Natural killer cell (primary cell): ENCODE measurements at regions not wholly inside any gene's neighbourhood (a gene's known extent, or its start where the extent isn't known, plus 50 kb on each side); places are given as distances from the start of the nearest gene placed in this dataset.

ENCODE experiments used
- ATAC-seq, 3 donors: fragments of 150-1000 bp in 2 of 3; fragments of 200-7000 bp in 1 of 3; cut with Tn5 transposase; 1 replicate in 1 of 3; 2 replicates in 2 of 3; pipeline ENCODE4 v1.10.0; 2021; ENCODE audit warnings: mild to moderate bottlenecking in 2 of 3, moderate library complexity in 2 of 3
- DNase-seq, 2 donors: peaks; one replicate each; pipeline versions ENCODE4 v3.0.0 to v3.0.0-alpha.2; 2013 to 2021; ENCODE audit warnings: mixed read lengths in 1 of 2
- H3K27ac ChIP-seq: one replicate; pipeline ENCODE4 v1.5.1; 2013; ENCODE audit warnings: mild to moderate bottlenecking, low read length
- H3K27me3 ChIP-seq: one replicate; pipeline ENCODE4 v1.6.1; 2013; ENCODE audit warnings: low read length; ENCODE audit not compliant: control insufficient read depth, insufficient read depth
- H3K36me3 ChIP-seq: one replicate; pipeline ENCODE4 v1.6.1; 2013; ENCODE audit warnings: low read length; ENCODE audit not compliant: control insufficient read depth, insufficient read depth
- H3K4me1 ChIP-seq: one replicate; pipeline ENCODE4 v1.6.1; 2013; ENCODE audit warnings: low read length; ENCODE audit not compliant: control insufficient read depth, insufficient read depth
- H3K4me3 ChIP-seq: one replicate; pipeline ENCODE4 v1.5.1; 2013; ENCODE audit warnings: low read length
- H3K9me3 ChIP-seq: one replicate; pipeline ENCODE4 v1.6.1; 2013; ENCODE audit warnings: low read length; ENCODE audit not compliant: control insufficient read depth, insufficient read depth
- H3K27ac Mint-ChIP-seq, 2 donors: one replicate each; pipeline ENCODE4 v1.8.0; 2022; ENCODE audit warnings: mild to moderate bottlenecking in 2 of 2, mixed read lengths in 2 of 2, moderate library complexity in 1 of 2
- H3K27me3 Mint-ChIP-seq, 2 donors: one replicate each; pipeline ENCODE4 v1.8.0; 2022; ENCODE audit warnings: low read depth in 2 of 2, mixed read lengths in 2 of 2
- H3K36me3 Mint-ChIP-seq: one replicate; pipeline ENCODE4 v1.8.0; 2022; ENCODE audit warnings: mixed read lengths
- H3K4me1 Mint-ChIP-seq, 2 donors: one replicate each; pipeline ENCODE4 v1.8.0; 2022; ENCODE audit warnings: mixed read lengths in 2 of 2
- H3K4me3 Mint-ChIP-seq: one replicate; pipeline ENCODE4 v1.8.0; 2022; ENCODE audit warnings: mild to moderate bottlenecking, moderate library complexity, mixed read lengths
- H3K9me3 Mint-ChIP-seq, 2 donors: one replicate each; pipeline ENCODE4 v1.8.0; 2022; ENCODE audit warnings: mixed read lengths in 2 of 2
- WGBS: methylation state at CpG from one replicate; pipeline ENCODE4 v1.1.7; 2013; ENCODE audit warnings: missing lambda C conversion rate; ENCODE audit not compliant: insufficient coverage; 5-methylcytosine and 5-hydroxymethylcytosine counted together
- intact Hi-C: fragments of 100-400 bp; cut with micrococcal nuclease; formaldehyde crosslinking; loops from one replicate; pipeline ENCODE4 v1.14.2; 2022
- TF ChIP-seq, protein P1 (sequence below): fragments of 200-600 bp; IDR thresholded peaks from one replicate; pipeline ENCODE4 v1.8.0; 2022; ENCODE audit warnings: antibody characterized with exemption

DNA sequence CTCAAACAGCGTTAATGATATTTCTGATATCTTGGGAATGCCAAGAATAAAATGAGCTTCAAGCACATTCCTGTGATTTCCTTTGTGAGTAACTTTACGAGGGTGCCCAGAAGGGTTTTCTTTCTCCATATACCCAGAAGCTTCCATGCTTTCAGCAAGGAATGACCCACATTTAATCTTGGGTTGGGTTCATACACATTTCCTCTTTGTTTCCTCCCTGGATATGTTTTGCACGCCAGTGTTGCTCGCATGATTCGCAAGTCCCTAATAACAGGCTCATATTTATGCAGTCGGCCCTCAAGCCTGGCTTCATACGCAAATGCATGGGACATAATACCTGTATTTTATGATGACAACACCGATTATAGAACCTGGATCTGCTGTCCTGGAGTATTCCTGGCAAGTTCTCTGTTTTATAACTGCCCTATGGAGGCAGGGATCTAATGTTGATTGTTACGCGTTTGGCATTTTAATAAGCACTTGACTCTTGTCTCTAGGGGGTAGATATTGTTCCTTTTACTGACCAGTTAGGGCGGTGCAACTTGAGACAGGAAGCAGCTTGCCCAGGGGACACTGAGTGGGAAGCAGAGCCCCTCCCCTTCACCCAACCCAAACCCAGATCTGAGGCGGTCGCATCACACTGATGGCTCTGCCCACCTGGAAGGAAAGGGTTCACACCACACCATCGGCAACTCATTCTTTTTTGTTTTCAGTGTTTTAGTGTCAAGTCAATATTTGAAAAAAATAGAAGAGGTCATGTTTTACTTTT, 220.4 kb upstream of the SOX1 start:
- no peaks in the 10 kb centered on the region for H3K4me1 Mint-ChIP-seq
- H3K36me3 Mint-ChIP-seq: no peaks in the 10 kb centered on the region
- Histone ChIP-seq H3K4me1 (no peaks in the 10 kb centered on the region), H3K9me3 (no peaks in the 10 kb centered on the region), H3K36me3 (no peaks in the 10 kb centered on the region), H3K27me3 (no peaks in the 10 kb centered on the region), H3K4me3 (no peak overlapping the region), H3K27ac (no peak overlapping the region)
- WGBS: 32% methylated on average over 12 of the region's 14 CpGs
- H3K27ac Mint-ChIP-seq: no peak overlapping the region
- no peak overlapping the region for H3K4me3 Mint-ChIP-seq
- no peaks in the 10 kb centered on the region for H3K9me3 Mint-ChIP-seq
- intact Hi-C loops: no loop called here
- no peak for ATAC-seq
- TF ChIP-seq, protein P1, sequence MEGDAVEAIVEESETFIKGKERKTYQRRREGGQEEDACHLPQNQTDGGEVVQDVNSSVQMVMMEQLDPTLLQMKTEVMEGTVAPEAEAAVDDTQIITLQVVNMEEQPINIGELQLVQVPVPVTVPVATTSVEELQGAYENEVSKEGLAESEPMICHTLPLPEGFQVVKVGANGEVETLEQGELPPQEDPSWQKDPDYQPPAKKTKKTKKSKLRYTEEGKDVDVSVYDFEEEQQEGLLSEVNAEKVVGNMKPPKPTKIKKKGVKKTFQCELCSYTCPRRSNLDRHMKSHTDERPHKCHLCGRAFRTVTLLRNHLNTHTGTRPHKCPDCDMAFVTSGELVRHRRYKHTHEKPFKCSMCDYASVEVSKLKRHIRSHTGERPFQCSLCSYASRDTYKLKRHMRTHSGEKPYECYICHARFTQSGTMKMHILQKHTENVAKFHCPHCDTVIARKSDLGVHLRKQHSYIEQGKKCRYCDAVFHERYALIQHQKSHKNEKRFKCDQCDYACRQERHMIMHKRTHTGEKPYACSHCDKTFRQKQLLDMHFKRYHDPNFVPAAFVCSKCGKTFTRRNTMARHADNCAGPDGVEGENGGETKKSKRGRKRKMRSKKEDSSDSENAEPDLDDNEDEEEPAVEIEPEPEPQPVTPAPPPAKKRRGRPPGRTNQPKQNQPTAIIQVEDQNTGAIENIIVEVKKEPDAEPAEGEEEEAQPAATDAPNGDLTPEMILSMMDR: no peak
- DNase-seq: no peak
- peaks cover 4 to 6% of the 10 kb centered on the region in 2 donors for H3K27me3 Mint-ChIP-seq

DNA sequence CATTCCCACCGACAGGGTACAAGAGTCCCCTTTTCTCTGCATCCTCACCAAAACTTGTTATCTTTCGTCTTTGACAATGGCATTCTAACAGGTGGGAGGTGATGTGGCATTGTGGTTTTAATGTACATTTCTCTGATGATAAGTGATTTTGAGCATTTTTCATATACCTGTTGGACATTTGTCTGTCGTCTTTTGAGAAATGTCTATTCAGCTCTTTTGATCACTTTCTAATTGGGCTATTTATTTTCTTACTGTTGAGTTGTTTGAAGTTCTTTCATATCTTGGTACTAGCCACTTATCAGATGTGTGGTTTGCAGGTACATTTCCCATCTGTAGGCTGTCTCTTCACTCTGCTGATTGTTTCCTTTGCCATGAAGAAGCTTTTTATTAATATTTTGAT, 219.0 kb upstream of the SOX1 start:
- H3K36me3 ChIP-seq: no peaks in the 10 kb centered on the region
- no peaks in the 10 kb centered on the region for H3K4me1 Mint-ChIP-seq
- no peaks in the 10 kb centered on the region for H3K4me1 ChIP-seq
- no peak overlapping the region for H3K4me3 ChIP-seq
- H3K27me3 ChIP-seq: no peaks in the 10 kb centered on the region
- H3K27ac Mint-ChIP-seq: no peak overlapping the region
- H3K27me3 Mint-ChIP-seq: peaks cover 4 to 6% of the 10 kb centered on the region in 2 donors
- TF ChIP-seq, protein P1: no peak
- no peak overlapping the region for H3K4me3 Mint-ChIP-seq
- ATAC-seq (no peak), DNase-seq (no peak)
- WGBS: 88% methylated on average over 1 of the region's 3 CpGs
- no peak overlapping the region for H3K27ac ChIP-seq
- H3K9me3 ChIP-seq: no peaks in the 10 kb centered on the region
- no peaks in the 10 kb centered on the region for H3K36me3 Mint-ChIP-seq
- intact Hi-C loops: no loop called here
- H3K9me3 Mint-ChIP-seq: no peaks in the 10 kb centered on the region

DNA sequence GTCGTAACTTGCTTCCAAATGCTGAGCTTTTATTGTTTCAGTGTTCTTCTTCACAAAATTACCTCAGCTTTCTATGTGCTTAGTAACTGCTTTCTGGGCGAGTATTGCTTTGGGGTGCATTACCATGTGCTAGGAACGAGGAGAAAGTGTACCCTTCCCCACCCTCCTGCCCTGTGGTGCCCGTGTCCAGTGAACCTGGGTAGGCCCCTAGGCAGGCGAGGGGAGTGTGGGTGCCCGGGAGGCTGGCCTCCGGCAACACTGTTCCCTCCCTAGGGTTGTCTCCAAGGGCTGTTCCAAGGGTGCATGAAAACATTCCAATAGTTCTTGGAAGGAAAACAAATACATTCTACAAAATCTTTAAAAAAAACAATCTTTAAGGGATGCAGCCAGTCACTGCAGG, 216.5 kb upstream of the SOX1 start:
- H3K27ac ChIP-seq: no peak overlapping the region
- WGBS: 79% methylated on average over 7 of the region's 7 CpGs
- DNase-seq: no peak
- Mint-ChIP-seq H3K27me3 (peaks cover 4 to 6% of the 10 kb centered on the region in 2 donors), H3K36me3 (no peaks in the 10 kb centered on the region), H3K4me3 (no peak overlapping the region), H3K27ac (no peak overlapping the region), H3K9me3 (no peaks in the 10 kb centered on the region), H3K4me1 (no peaks in the 10 kb centered on the region)
- no peak overlapping the region for H3K4me3 ChIP-seq
- H3K36me3 ChIP-seq: no peaks in the 10 kb centered on the region
- no peaks in the 10 kb centered on the region for H3K27me3 ChIP-seq
- H3K9me3 ChIP-seq: no peaks in the 10 kb centered on the region
- intact Hi-C loops: no loop called here
- H3K4me1 ChIP-seq: no peaks in the 10 kb centered on the region
- TF ChIP-seq, protein P1: no peak
- no peak for ATAC-seq

DNA sequence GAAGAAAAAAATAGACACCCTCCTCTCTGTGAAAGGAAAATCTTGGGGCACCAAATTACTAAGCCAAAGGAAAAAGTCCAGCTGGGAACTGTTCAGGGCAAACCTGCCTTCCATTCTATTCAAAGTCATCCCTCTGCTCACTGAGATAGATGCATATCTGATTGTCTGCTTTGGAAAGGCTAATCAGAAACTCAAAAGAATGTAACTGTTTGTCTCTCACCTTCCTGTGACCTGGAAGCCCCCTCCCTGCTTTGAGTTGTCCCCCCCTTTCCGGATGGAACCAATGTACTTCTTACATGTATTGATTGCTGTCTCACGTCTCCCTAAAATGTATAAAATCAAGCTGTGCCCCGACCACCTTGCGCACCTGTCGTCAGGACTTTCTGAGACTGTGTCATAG, 216.0 kb upstream of the SOX1 start:
- DNase-seq: no peak
- Histone ChIP-seq H3K36me3 (no peaks in the 10 kb centered on the region), H3K4me3 (no peak overlapping the region), H3K4me1 (no peaks in the 10 kb centered on the region), H3K9me3 (no peaks in the 10 kb centered on the region), H3K27me3 (no peaks in the 10 kb centered on the region), H3K27ac (no peak overlapping the region)
- Mint-ChIP-seq H3K27me3 (peaks cover 4 to 6% of the 10 kb centered on the region in 2 donors), H3K36me3 (no peaks in the 10 kb centered on the region), H3K27ac (no peak overlapping the region), H3K4me3 (no peak overlapping the region), H3K9me3 (no peaks in the 10 kb centered on the region), H3K4me1 (no peaks in the 10 kb centered on the region)
- TF ChIP-seq, protein P1: no peak
- 63% methylated on average over 5 of the region's 5 CpGs for WGBS
- no peak for ATAC-seq
- intact Hi-C loops: no loop called here
